Thymus (tissue), 11 donors: ENCODE measurements at regions not wholly inside any gene's neighbourhood (a gene's known extent, or its start where the extent isn't known, plus 50 kb on each side); places are given as distances from the start of the nearest gene placed in this dataset.
"Not testable (repeated sequence)": the region's sequence is repeated elsewhere in the genome, so short reads cannot be mapped to it uniquely, and the experiment has no call there.

Source experiments
- DNase-seq, 9 donors: peaks; one replicate each; pipeline ENCODE4 v3.0.0-alpha.2; 2013; ENCODE audit warnings: low spot score in 9 of 9, low read depth in 6 of 9, missing footprints in 1 of 9
- H3K27ac ChIP-seq, 2 donors: one replicate each; pipeline ENCODE4 v1.5.1; 2013; ENCODE audit warnings: control low read depth in 1 of 2, low read depth in 1 of 2, low read length in 1 of 2, mild to moderate bottlenecking in 1 of 2, moderate library complexity in 1 of 2
- H3K27me3 ChIP-seq, 2 donors: one replicate each; pipeline ENCODE4 v1.5.1; 2013; ENCODE audit warnings: low read length in 1 of 2; ENCODE audit not compliant: control insufficient read depth in 2 of 2, insufficient read depth in 1 of 2
- H3K36me3 ChIP-seq, 2 donors: one replicate each; pipeline ENCODE4 v1.5.1; 2013; ENCODE audit warnings: low read length in 1 of 2, mild to moderate bottlenecking in 1 of 2, moderate library complexity in 1 of 2; ENCODE audit not compliant: control insufficient read depth in 2 of 2, insufficient read depth in 2 of 2
- H3K4me1 ChIP-seq, 2 donors: one replicate each; pipeline ENCODE4 v1.5.1; 2013; ENCODE audit warnings: low read length in 2 of 2; ENCODE audit not compliant: control insufficient read depth in 2 of 2, insufficient read depth in 2 of 2
- H3K4me3 ChIP-seq, 2 donors: one replicate each; pipeline ENCODE4 v1.5.1; 2013; ENCODE audit warnings: low read length in 2 of 2, control low read depth in 1 of 2, mild to moderate bottlenecking in 1 of 2
- H3K9me3 ChIP-seq, 2 donors: one replicate each; pipeline ENCODE4 v1.5.1; 2013; ENCODE audit warnings: low read length in 1 of 2, mild to moderate bottlenecking in 1 of 2; ENCODE audit not compliant: control insufficient read depth in 2 of 2, insufficient read depth in 1 of 2
- WGBS: extraction: QIAGEN DNeasy Blood & Tissue Kit; methylation state at CpG from one replicate; pipeline ENCODE4 v1.1.7; 2013; 5-methylcytosine and 5-hydroxymethylcytosine counted together
- donor health status: healthy.

GRCh38 chr5:104913841-104914281 is 1351.3 kb upstream of the NUDT12 start:
- H3K36me3 ChIP-seq, result no peaks in the 10 kb centered on the region
- no peak overlapping the region for H3K4me3 ChIP-seq
- no peaks in the 10 kb centered on the region for H3K9me3 ChIP-seq
- no peaks in the 10 kb centered on the region for H3K27me3 ChIP-seq
- no peaks in the 10 kb centered on the region for H3K4me1 ChIP-seq
- DNase-seq, result no peak
- H3K27ac ChIP-seq, result no peak overlapping the region
- WGBS, result 90% methylated on average over 3 of the region's 3 CpGs

GRCh38 chr5:104909803-104910202 is 1347.2 kb upstream of the NUDT12 start:
- H3K4me3 ChIP-seq, result no peak overlapping the region
- no peaks in the 10 kb centered on the region for H3K27me3 ChIP-seq
- no peaks in the 10 kb centered on the region for H3K36me3 ChIP-seq
- 96% methylated on average over 2 of the region's 2 CpGs for WGBS
- no peak overlapping the region for H3K27ac ChIP-seq
- H3K9me3 ChIP-seq, result no peaks in the 10 kb centered on the region
- H3K4me1 ChIP-seq, result no peaks in the 10 kb centered on the region
- no peak for DNase-seq

GRCh38 chr5:104904561-104904960 is 1342.0 kb upstream of the NUDT12 start:
- no peak overlapping the region for H3K4me3 ChIP-seq
- H3K27ac ChIP-seq, result no peak overlapping the region
- DNase-seq, result no peak
- no peaks in the 10 kb centered on the region for H3K4me1 ChIP-seq
- H3K36me3 ChIP-seq, result no peaks in the 10 kb centered on the region
- H3K9me3 ChIP-seq, result no peaks in the 10 kb centered on the region
- 81% methylated on average over 1 of the region's 1 CpG for WGBS
- no peaks in the 10 kb centered on the region for H3K27me3 ChIP-seq

GRCh38 chr5:104903941-104904340 is 1341.4 kb upstream of the NUDT12 start:
- Histone ChIP-seq H3K4me3 (no peak overlapping the region), H3K36me3 (no peaks in the 10 kb centered on the region), H3K27me3 (no peaks in the 10 kb centered on the region), H3K4me1 (no peaks in the 10 kb centered on the region), H3K27ac (no peak overlapping the region), H3K9me3 (no peaks in the 10 kb centered on the region)
- no peak for DNase-seq
- WGBS, result 47% methylated on average over 2 of the region's 2 CpGs

- Histone ChIP-seq H3K9me3 (no peaks in the 10 kb centered on the region), H3K4me1 (no peaks in the 10 kb centered on the region), H3K4me3 (no peak overlapping the region), H3K27ac (no peak overlapping the region), H3K36me3 (no peaks in the 10 kb centered on the region), H3K27me3 (no peaks in the 10 kb centered on the region)
- no peak for DNase-seq
- 80% methylated on average over 3 of the region's 3 CpGs for WGBS
Observed at GRCh38 chr5:104891596-104891995, 1329.0 kb upstream of the NUDT12 start.

- WGBS, result 90% methylated on average over 1 of the region's 1 CpG
Observed at GRCh38 chr5:104890767-104891166, 1328.2 kb upstream of the NUDT12 start.

GRCh38 chr5:104859437-104859836 is 1296.8 kb upstream of the NUDT12 start:
- H3K27ac ChIP-seq, result no peak overlapping the region
- 72% methylated on average over 4 of the region's 4 CpGs for WGBS
- no peaks in the 10 kb centered on the region for H3K36me3 ChIP-seq

More at GRCh38 chr5:104890767-104891166, 1328.2 kb upstream of the NUDT12 start:
- peaks cover 0 to 2% of the 10 kb centered on the region in 2 donors for H3K9me3 ChIP-seq
- H3K36me3 ChIP-seq, result no peaks in the 10 kb centered on the region
- H3K27me3 ChIP-seq, result no peaks in the 10 kb centered on the region
- no peak for DNase-seq
- H3K4me3 ChIP-seq, result no peak overlapping the region
- no peak overlapping the region for H3K27ac ChIP-seq
- H3K4me1 ChIP-seq, result no peaks in the 10 kb centered on the region

GRCh38 chr5:104852099-104852498 is 1289.5 kb upstream of the NUDT12 start:
- not testable (repeated sequence) for DNase-seq, H3K36me3 ChIP-seq, H3K4me3 ChIP-seq, H3K9me3 ChIP-seq, H3K27me3 ChIP-seq, H3K27ac ChIP-seq, H3K4me1 ChIP-seq
- WGBS, result 88% methylated on average over 5 of the region's 5 CpGs

More at GRCh38 chr5:104859437-104859836, 1296.8 kb upstream of the NUDT12 start:
- no peak for DNase-seq
- Histone ChIP-seq H3K4me1 (no peaks in the 10 kb centered on the region), H3K9me3 (peaks cover 0 to 3% of the 10 kb centered on the region in 2 donors), H3K27me3 (no peaks in the 10 kb centered on the region), H3K4me3 (no peak overlapping the region)

- no peak for DNase-seq
- H3K36me3 ChIP-seq, result no peaks in the 10 kb centered on the region
- H3K9me3 ChIP-seq, result peaks cover 0 to 7% of the 10 kb centered on the region in 2 donors
- H3K27me3 ChIP-seq, result no peaks in the 10 kb centered on the region
- WGBS, result 84% methylated on average over 4 of the region's 4 CpGs
- no peak overlapping the region for H3K4me3 ChIP-seq
- no peaks in the 10 kb centered on the region for H3K4me1 ChIP-seq
- H3K27ac ChIP-seq, result no peak overlapping the region
Observed at GRCh38 chr5:104845541-104845940, 1283.0 kb upstream of the NUDT12 start.

- Histone ChIP-seq H3K4me3 (no peak overlapping the region), H3K9me3 (peaks cover 0 to 7% of the 10 kb centered on the region in 2 donors), H3K27me3 (no peaks in the 10 kb centered on the region), H3K4me1 (no peaks in the 10 kb centered on the region), H3K36me3 (no peaks in the 10 kb centered on the region), H3K27ac (no peak overlapping the region)
- DNase-seq, result no peak
- WGBS, result 7% methylated on average over 2 of the region's 2 CpGs
Observed at GRCh38 chr5:104843822-104844221, 1281.2 kb upstream of the NUDT12 start.
